H9 (cell line): ENCODE measurements at regions not wholly inside any gene's neighbourhood (a gene's known extent, or its start where the extent isn't known, plus 50 kb on each side); places are given as distances from the start of the nearest gene placed in this dataset.

Experiments
- DNase-seq: peaks from one replicate; pipeline ENCODE4 v3.0.0-alpha.2; 2017
- H2AFZ ChIP-seq: one replicate; pipeline ENCODE4 v1.6.1; 2013; ENCODE audit warnings: mild to moderate bottlenecking, low read length, control low read depth, moderate library complexity
- H2AK5ac ChIP-seq: 2 replicates; pipeline ENCODE4 v1.6.1; 2013; ENCODE audit warnings: low read length, control low read depth, mixed read lengths; ENCODE audit not compliant: insufficient read length
- H2BK120ac ChIP-seq: one replicate; pipeline ENCODE4 v1.6.1; 2013; ENCODE audit warnings: low read depth, mild to moderate bottlenecking, low read length, control low read depth, inconsistent platforms; ENCODE audit not compliant: poor library complexity, severe bottlenecking
- H2BK12ac ChIP-seq: 2 replicates; pipeline ENCODE4 v1.6.1; 2013; ENCODE audit warnings: low read length, control low read depth, mixed read lengths, low read depth; ENCODE audit not compliant: insufficient read length
- H2BK15ac ChIP-seq: 2 replicates; pipeline ENCODE4 v1.6.1; 2013; ENCODE audit warnings: low read depth, low read length, control low read depth
- H2BK20ac ChIP-seq: one replicate; pipeline ENCODE4 v1.6.1; 2013; ENCODE audit warnings: low read depth, mild to moderate bottlenecking, low read length, control low read depth, inconsistent platforms; ENCODE audit not compliant: poor library complexity, severe bottlenecking
- H2BK5ac ChIP-seq: 2 replicates; pipeline ENCODE4 v1.6.1; 2013; ENCODE audit warnings: low read length, control low read depth, mixed read lengths; ENCODE audit not compliant: insufficient read length
- H3K14ac ChIP-seq: 2 replicates; pipeline ENCODE4 v1.6.1; 2013; ENCODE audit warnings: low read length, control low read depth; ENCODE audit not compliant: insufficient read depth
- H3K18ac ChIP-seq: 2 replicates; pipeline ENCODE4 v1.6.1; 2013; ENCODE audit warnings: low read depth, mild to moderate bottlenecking, mixed read lengths, low read length, control low read depth; ENCODE audit not compliant: insufficient read length
- H3K23ac ChIP-seq: 2 replicates; pipeline ENCODE4 v1.6.1; 2013; ENCODE audit warnings: low read length, control low read depth, mixed read lengths, low read depth; ENCODE audit not compliant: insufficient read length
- H3K23me2 ChIP-seq: 2 replicates; pipeline ENCODE4 v1.6.1; 2013; ENCODE audit warnings: low read depth, mild to moderate bottlenecking, mixed read lengths, low read length, control low read depth; ENCODE audit not compliant: insufficient read length, poor library complexity, severe bottlenecking
- H3K27ac ChIP-seq: 2 replicates; pipeline ENCODE4 v1.5.1; 2013; ENCODE audit warnings: low read length, control low read depth, mixed read lengths, low read depth; ENCODE audit not compliant: insufficient read length
- H3K27me3 ChIP-seq: 2 replicates; pipeline ENCODE4 v1.6.1; 2013; ENCODE audit warnings: low read length, control low read depth, inconsistent platforms; ENCODE audit not compliant: insufficient read depth
- H3K4ac ChIP-seq: 2 replicates; pipeline ENCODE4 v1.6.1; 2013; ENCODE audit warnings: low read depth, mild to moderate bottlenecking, control low read depth, inconsistent platforms, low read length, moderate library complexity
- H3K4me1 ChIP-seq: 2 replicates; pipeline ENCODE4 v1.6.1; 2013; ENCODE audit warnings: low read length, control low read depth, inconsistent platforms; ENCODE audit not compliant: insufficient read depth
- H3K4me2 ChIP-seq: 2 replicates; pipeline ENCODE4 v1.6.1; 2013; ENCODE audit warnings: low read length, control low read depth, mixed read lengths; ENCODE audit not compliant: insufficient read length, insufficient read depth
- H3K56ac ChIP-seq: 2 replicates; pipeline ENCODE4 v1.6.1; 2013; ENCODE audit warnings: low read depth, mild to moderate bottlenecking, mixed read lengths, low read length, control low read depth; ENCODE audit not compliant: insufficient read length
- H3K79me1 ChIP-seq: 2 replicates; pipeline ENCODE4 v1.6.1; 2013; ENCODE audit warnings: low read depth, mild to moderate bottlenecking, moderate library complexity, low read length, control low read depth, inconsistent platforms; ENCODE audit not compliant: insufficient read depth, poor library complexity, severe bottlenecking
- H3K79me2 ChIP-seq: 2 replicates; pipeline ENCODE4 v1.6.1; 2013; ENCODE audit warnings: low read length, control low read depth, inconsistent platforms; ENCODE audit not compliant: insufficient read depth
- H3K9ac ChIP-seq: 2 replicates; pipeline ENCODE4 v1.6.1; 2013; ENCODE audit warnings: low read length, control low read depth, mixed read lengths; ENCODE audit not compliant: insufficient read length; ENCODE audit errors: extremely low read depth
- H3K9me3 ChIP-seq: one replicate; pipeline ENCODE4 v1.6.1; 2013; ENCODE audit warnings: low read depth, low read length, inconsistent platforms; ENCODE audit not compliant: control insufficient read depth
- H3T11ph ChIP-seq: one replicate; pipeline ENCODE4 v1.6.1; 2013; ENCODE audit warnings: mild to moderate bottlenecking, low read length, control low read depth, inconsistent platforms
- H4K20me1 ChIP-seq: one replicate; pipeline ENCODE4 v1.6.1; 2013; ENCODE audit not compliant: control insufficient read depth, insufficient read length, insufficient read depth
- H4K5ac ChIP-seq: 2 replicates; pipeline ENCODE4 v1.6.1; 2013; ENCODE audit warnings: low read depth, mild to moderate bottlenecking, mixed read lengths, low read length, control low read depth; ENCODE audit not compliant: insufficient read length
- H4K8ac ChIP-seq: replicated peaks from 2 replicates; pipeline ENCODE4 v1.6.1; 2013; ENCODE audit warnings: low read length, control low read depth, mixed read lengths, low read depth; ENCODE audit not compliant: insufficient read length
- H4K91ac ChIP-seq: 2 replicates; pipeline ENCODE4 v1.6.1; 2013; ENCODE audit warnings: low read depth, mild to moderate bottlenecking, moderate library complexity, mixed read lengths, low read length, control low read depth; ENCODE audit not compliant: insufficient read length
- H3K27ac Mint-ChIP-seq, 3 experiments: 2 replicates in 2 of 3; 3 replicates in 1 of 3; pipeline ENCODE4 v1.8.0; 2020 to 2021; ENCODE audit warnings: mixed read lengths in 3 of 3, mild to moderate bottlenecking in 1 of 3, moderate library complexity in 1 of 3
- H3K27me3 Mint-ChIP-seq: 2 replicates; pipeline ENCODE4 v1.8.0; 2021; ENCODE audit warnings: low read depth, mild to moderate bottlenecking, moderate library complexity, mixed read lengths
- H3K36me3 Mint-ChIP-seq, 3 experiments: 2 replicates in 2 of 3; 3 replicates in 1 of 3; pipeline ENCODE4 v1.8.0; 2020 to 2021; ENCODE audit warnings: low read depth in 3 of 3, mixed read lengths in 3 of 3; ENCODE audit not compliant: insufficient read depth in 1 of 3
- H3K4me1 Mint-ChIP-seq, 2 experiments: 2 replicates each; pipeline ENCODE4 v1.8.0; 2020; ENCODE audit warnings: mixed read lengths in 2 of 2
- H3K4me3 Mint-ChIP-seq, 2 experiments: 2 replicates in 1 of 2; 3 replicates in 1 of 2; pipeline ENCODE4 v1.8.0; 2020 to 2021; ENCODE audit warnings: mild to moderate bottlenecking in 2 of 2, mixed read lengths in 2 of 2, moderate library complexity in 1 of 2
- H3K9me3 Mint-ChIP-seq, 2 experiments: 2 replicates in 1 of 2; 3 replicates in 1 of 2; pipeline ENCODE4 v1.8.0; 2020; ENCODE audit warnings: mild to moderate bottlenecking in 2 of 2, mixed read lengths in 2 of 2, moderate library complexity in 1 of 2
- CTCF ChIP-seq: fragments of 200-600 bp; sonication (generic); conservative IDR thresholded peaks from 3 replicates; pipeline ENCODE4 v1.8.0; 2021; ENCODE audit warnings: antibody characterized with exemption, mild to moderate bottlenecking
- WGBS: extraction: QIAGEN DNeasy Blood & Tissue Kit; methylation state at CpG from one replicate; pipeline ENCODE4 v1.1.7; 2013; ENCODE audit warnings: missing lambda C conversion rate, low lambda C conversion rate, mixed read lengths; ENCODE audit not compliant: insufficient read length; ENCODE audit errors: extremely low coverage; 5-methylcytosine and 5-hydroxymethylcytosine counted together

DNA sequence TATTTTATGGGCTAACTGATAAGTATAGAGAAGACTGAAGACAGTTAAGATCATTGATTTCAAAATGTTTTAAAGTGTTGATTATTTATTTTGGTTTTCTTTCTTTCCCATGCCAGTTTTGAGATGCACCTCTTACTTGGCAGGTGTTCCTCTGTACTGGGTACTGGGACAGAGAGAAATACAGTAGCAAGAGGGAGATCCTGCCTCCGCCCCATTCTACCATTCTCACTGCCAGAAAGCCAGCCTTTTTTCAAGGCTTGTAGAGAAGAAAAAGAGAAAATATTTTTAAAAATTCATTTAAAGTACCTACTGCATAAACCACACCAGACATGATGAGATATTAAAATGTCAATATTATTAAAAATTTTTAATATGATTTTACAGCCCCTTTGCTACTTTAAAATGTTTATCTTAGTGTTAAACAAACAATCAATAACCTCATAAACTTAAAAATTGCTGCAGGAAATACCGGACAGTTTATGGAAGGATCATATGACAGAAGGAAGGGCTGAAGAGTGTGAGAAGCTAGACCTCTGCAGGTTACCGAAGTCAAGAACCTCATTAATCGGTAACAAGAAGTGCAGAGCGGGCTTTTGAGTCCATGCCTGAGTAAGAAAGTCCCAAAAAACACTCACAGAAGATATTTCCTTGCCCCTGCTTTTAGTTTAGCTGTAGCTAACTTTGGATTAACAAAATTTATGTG lies 117.8 kb upstream of the ESR1 start:
- no peak overlapping the region for H2BK5ac ChIP-seq
- no peaks in the 10 kb centered on the region for H3K27me3 ChIP-seq
- no peak overlapping the region for H2AFZ ChIP-seq
- no peak overlapping the region for H3K27ac ChIP-seq
- H2BK12ac ChIP-seq, result no peak overlapping the region
- Mint-ChIP-seq H3K27ac (no peak overlapping the region), H3K4me1 (peaks cover 8 to 14% of the 10 kb centered on the region in 2 experiments), H3K9me3 (no peaks in the 10 kb centered on the region), H3K36me3 (no peaks in the 10 kb centered on the region), H3K4me3 (no peak overlapping the region), H3K27me3 (peaks cover 2% of the 10 kb centered on the region; the same call in 1 of the 2 replicates)
- no peaks in the 10 kb centered on the region for H3K23me2 ChIP-seq
- no peak overlapping the region for H4K91ac ChIP-seq
- no peak overlapping the region for H2BK20ac ChIP-seq
- no peak overlapping the region for H3K9ac ChIP-seq
- H2BK120ac ChIP-seq, result no peak overlapping the region
- no peaks in the 10 kb centered on the region for H3K79me1 ChIP-seq
- no CpG with 5 or more reads among the region's 5 CpGs for WGBS
- no peak overlapping the region for H3K4me2 ChIP-seq
- H3K79me2 ChIP-seq, result no peaks in the 10 kb centered on the region
- no peaks in the 10 kb centered on the region for H3K4me1 ChIP-seq
- no peak overlapping the region for H3K56ac ChIP-seq
- H3K18ac ChIP-seq, result no peak overlapping the region
- H2BK15ac ChIP-seq, result no peak overlapping the region
- no peak overlapping the region for H3T11ph ChIP-seq
- no peak overlapping the region for H3K23ac ChIP-seq
- no peak overlapping the region for H2AK5ac ChIP-seq
- no peaks in the 10 kb centered on the region for H3K9me3 ChIP-seq
- no peak overlapping the region for H4K8ac ChIP-seq
- no peak overlapping the region for H3K14ac ChIP-seq
- TF ChIP-seq CTCF, result no peak
- DNase-seq, result no peak
- no peak overlapping the region for H3K4ac ChIP-seq
- no peaks in the 10 kb centered on the region for H4K20me1 ChIP-seq
- H4K5ac ChIP-seq, result no peak overlapping the region
